ENCODE measurements at regions not wholly inside any gene's neighbourhood (a gene's known extent, or its start where the extent isn't known, plus 50 kb on each side); places are given as distances from the start of the nearest gene placed in this dataset.

DNA sequence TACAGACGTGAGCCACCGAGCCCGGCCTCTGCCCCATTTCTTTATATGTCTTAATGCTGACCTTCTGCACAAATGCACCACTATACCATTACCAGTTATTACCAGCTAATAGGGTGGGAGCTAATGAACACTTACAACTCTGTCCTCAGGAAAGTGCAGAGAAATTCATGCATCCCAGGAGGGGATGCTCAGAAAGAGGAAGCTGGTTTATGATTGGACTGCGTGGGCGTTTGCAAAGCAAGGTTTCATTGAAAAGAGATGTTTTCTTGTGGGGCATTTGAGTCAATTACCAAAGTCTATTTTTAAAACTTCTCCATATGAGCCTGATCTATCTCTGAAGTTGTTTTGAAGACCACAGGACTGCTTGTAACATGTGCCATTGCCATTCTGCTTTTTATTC, 417.7 kb upstream of the CELF2 start:
- no peak for DNase-seq

DNA sequence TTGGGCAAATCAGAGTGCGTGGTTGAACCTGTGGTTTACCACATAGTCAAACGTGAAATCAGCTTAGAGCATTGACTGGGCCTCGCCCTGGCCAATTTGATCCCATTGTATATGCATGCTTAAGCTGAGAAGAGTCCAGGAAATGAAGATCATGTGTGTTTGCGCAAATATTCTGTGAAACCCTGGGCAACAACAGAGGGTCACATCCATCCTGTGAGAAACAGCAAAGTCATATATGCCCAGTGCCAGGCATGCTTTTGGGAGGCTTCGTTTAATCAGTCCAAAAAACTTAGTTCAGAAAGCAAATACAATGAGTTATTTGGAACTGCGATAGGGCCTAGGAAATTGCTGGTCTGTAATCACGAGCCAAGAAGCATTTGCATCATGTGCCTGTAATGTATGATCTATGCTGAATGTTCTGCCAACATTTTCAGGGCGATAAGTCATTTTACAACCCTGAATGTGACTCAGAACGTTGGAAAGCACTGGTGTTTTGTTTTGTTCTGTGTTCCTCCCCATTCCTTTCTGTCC, 412.1 kb upstream of the CELF2 start:
- no peak for DNase-seq

DNA sequence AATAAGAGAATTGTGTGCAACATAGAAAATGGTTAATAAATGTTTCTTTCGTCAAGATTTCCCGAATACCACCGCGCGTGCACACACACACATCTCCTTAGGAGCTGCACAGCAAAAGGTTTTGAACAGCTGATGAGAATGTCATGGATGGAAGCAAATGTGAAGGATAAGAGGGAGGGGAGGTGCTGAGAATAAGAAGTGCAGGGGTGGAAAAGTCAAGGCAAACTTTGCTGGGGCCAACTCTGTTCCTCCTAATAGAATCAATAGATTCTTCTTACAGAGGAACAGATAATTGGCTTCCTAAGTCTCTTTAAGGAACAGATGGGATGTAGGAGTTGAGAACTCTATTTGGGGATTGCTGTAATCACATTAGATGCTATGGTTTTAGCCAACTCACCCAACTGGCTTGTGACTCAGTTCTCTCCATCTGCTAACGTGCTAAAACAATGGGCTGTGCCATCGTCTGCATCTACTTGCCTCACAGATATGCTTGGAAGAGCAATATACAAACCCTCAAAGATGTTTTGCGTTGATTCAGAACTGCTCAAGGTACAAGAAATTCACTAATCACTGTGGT, 408.2 kb upstream of the CELF2 start:
- no peak for DNase-seq

DNA sequence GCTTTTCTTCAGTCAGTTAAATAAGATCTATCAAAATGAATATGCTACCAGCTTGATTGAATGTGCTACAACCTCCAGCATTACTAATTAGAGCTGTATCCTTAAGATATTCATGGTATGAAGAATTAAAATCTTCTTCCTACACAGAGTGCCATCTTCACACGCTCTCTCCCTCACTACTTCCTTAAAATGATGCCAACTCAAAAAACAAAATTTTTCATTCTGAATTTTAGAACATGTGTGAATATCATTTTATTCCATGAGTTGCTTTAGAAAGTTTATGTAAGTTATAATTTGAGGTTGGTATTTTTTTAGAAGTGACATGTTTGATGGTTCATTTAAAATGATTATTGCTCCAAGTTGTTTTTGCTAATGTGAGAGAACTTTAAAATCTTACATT, 407.5 kb upstream of the CELF2 start:
- no peak for DNase-seq

DNA sequence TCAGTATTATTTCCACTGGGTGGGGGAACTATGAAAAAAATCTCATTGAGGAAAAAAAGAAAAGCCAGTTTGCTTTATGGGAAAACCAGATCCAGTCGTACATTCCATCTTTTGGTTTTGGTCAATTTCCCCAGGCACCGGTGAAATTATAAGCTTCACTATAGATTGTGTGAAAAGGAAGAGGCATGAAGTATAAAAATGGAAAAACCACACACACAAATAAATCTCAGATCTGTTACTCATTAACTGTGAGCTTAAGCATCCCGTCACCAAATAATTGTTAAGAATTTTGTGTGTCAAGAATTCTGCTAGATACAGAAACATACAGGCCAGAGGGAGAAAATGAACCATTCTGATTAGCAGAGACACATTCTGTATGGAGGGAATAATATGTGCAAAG, 405.5 kb upstream of the CELF2 start:
- no peak for DNase-seq

GRCh38 chr10:10613656-10614244, 403.9 kb upstream of the CELF2 start:
- DNase-seq: no peak

DNA sequence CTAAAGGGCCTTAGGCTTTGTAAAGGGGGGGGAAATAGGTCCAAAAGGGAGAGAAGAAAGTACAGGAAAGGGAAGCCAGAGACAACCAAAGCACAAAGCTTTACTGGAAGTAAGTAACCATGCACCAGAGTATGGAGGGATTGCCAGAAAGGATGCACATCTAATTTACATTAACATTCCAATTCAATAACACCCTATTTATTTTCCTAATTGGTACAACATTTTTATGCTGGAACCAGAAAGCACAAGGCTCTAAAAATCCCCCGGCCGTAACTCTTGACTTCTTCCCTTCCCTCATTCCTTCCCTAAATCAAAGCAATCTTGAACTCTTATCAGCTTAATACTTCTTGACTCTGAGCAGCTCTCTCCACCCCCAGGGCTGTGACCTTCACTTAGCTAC, 400.0 kb upstream of the CELF2 start:
- DNase-seq: no peak

DNA sequence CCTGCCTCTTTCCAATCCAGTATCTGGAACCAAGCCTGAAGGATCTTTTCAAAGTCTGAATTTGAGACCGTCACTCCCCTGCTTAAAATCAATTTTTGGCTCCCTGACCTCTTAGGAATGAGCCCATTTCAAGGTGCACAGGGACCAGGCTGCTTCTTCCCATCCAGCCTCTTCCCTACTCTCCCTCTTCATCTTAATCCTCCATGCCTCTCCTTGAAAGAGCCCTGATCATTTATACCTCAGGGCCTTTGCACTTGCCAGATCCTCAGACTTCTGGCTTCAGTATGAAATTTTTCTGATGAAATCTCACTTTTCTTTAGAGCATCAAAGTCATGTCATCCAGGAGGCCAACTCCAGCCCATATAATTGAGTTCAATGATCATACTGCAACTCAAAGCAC, 399.5 kb upstream of the CELF2 start:
- no peak for DNase-seq

DNA sequence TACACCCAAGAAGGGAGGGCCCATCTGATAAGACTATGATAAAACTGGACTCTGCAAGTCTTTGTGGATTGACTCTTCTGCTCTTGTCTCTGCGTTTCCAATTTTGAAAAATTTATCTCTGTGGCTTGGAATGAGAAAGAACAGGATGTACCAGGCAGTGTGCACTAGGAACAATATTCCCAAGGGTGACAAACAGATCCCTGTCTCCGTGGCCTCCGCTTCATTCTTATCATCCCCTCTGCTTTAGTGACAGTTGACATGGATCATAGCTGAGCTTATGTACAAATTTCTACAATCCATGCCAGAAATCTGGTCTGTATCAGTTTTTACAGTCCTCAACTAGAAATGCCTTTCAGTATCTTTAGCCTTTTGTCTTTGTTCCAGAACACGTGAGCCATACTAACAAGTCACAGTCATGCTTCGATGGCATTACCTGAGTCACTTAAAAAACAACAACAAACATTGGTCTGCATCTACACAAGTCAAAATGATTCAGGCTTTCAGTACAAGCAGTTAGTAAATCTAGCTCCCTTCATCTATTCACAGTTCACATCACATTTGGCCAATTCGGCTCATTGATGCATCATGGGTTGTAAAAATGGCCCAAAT, 393.6 kb upstream of the CELF2 start:
- no peak for DNase-seq

DNA sequence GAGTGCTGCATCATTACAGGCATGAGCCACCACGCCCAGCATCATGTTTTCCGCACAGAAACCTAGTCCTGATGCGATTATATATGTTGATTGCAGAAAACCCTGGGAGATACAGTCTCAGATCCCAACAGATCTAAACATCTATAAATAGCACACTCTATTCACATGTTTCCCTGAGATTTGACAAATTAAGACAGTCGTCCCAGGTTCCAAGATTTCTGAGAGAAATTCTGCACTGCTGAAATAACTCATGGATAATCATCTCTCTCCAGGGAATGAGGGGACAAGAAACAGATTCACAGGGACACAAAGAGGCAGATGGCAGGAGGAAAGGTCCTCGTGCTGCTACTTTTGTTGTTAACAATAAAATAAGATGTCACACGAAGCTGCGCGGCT, 393.1 kb upstream of the CELF2 start:
- DNase-seq: no peak

DNA sequence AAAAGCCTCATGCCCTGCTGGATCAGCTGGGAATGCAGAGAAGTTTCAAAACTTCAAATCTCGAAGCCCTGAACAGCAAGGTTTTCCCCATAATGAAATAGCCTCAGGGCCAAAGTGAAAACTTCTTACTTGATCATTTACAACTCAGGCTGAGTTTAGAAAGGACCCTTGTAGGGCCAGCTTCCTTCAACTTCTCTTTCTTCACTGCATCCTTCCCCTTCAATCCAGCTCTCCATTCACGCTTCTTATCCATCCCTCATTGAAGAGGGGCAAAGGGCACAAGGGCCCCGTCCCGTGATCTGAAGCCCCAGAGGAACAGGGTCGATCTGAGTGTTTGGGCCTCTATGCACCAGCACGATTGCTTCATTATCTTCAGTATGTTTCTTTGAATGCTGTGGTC, 392.2 kb upstream of the CELF2 start:
- DNase-seq: no peak

- no peak for DNase-seq
Measured at GRCh38 chr10:10626734-10627133, 390.9 kb upstream of the CELF2 start.

DNA sequence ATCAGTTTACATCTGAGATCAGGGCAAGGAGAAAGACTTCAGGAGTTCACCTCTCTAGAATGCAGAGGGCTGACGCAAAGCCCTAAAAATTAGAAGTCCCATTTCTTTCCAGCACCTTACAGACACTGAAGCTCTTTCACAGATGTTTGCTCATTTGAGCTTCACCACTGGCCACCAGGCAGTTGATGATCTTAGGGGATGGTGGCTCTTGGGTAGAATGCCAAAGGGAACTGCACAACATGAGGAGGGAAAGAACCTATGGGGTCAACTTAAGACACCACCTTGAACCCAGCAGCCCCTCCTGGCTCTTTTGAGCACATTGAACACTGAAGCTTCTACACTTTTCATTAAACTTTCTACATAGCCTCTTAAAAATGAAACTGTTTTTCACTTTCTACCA, 390.3 kb upstream of the CELF2 start:
- no peak for DNase-seq

DNA sequence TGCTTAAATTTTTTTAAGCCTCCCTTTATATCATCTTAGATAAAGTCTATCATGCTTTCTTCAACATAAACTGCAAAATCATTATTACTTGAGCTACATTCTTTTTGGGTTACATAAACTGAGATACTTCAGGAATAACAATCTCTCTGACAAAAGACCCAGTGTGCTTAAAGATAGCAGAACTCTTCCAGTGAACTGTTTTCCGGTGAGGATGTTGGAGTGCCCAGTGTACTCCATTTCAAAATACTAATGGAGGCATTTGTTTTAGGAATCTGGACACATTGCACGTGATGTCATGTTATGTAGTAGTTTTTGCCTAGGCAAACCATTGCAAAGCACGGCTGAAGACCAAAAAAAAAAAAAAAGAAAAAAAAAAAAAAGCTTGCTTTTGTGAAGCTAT, 388.2 kb upstream of the CELF2 start:
- no peak for DNase-seq

GRCh38 chr10:10630281-10630680, 387.4 kb upstream of the CELF2 start:
- no peak for DNase-seq

DNA sequence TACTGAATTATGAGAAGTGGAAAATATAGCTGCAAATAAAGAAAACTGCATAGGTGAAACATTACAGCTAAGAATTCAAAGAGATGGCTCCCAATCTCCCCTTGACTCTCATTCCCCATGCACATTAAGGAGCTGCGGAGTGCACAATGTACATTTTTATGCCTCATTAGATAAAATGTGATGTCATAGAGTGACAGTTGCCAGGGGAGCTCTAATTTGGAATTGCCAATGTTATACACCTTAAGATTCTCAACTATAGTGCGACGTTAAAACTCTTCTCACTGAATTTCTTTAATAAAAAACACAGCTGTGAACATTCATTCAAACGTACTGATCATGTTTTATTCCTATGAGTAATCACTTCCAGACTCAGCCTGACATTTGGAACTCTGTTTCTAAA, 386.9 kb upstream of the CELF2 start:
- DNase-seq: no peak

GRCh38 chr10:10642189-10642588, 375.5 kb upstream of the CELF2 start:
- DNase-seq: no peak

GRCh38 chr10:10642751-10643150, 374.9 kb upstream of the CELF2 start:
- DNase-seq: no peak

DNA sequence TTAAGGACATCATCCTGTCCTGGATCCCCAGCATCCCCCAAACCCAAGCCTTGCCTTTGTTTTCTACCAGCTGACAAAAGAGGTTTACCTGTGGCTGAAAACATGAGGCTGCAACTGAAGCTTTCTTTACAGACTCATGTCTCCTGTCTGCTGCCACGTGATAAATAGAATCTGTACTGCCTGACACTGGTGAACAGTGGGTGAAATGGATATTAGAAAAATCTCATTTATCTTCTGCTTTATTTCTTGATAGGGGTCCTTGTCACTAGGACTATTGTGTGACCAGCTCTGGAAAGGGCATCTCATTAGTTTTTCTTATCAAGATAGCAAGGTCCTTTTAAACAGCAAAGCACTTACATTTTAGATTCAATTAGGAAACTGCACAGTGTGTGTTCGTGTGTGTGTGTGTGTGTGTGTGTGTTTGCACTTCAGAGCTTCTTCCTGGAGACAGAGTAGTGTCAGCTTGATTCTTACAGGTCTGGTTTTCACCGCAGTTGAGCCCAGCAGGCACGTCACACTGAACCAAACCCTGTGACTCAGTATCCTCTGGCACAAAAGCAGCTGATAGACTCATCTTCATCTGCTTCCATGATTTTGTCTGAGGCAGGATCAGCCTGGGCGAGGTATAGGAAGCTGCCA, 373.5 kb upstream of the CELF2 start:
- no peak for DNase-seq

DNA sequence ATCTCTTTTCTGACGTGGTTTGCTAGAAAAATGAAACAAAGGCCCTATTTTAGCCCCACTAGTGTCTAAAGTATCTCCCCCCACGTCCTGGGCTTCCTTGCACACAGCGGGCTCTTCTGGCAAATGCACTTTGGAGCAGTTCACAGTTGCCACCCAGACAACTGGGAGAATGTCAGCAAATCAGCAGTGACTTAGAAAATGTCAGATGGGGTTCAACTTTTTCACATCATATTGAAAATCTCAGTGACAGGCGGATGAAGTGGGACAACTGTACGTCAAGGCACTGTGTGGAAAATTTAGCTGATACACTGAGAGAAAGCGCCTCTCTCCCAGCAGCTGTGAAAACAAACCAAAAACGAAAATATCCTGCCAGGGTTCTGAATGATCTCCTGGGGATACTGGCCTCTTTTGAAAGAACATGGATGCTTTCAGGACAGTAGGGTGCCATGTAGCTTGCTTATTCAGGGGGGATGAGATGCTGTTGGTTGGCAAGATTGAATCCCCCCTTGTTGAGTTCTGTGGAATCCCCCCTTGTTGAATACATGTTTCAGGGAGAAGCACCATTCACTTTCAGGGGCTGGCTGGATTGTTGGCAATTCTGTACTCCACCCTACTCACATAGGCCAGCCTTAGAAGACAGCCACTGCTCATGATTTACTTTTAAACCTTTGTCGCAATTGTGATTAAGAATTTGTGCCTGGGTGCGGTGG, 372.8 kb upstream of the CELF2 start:
- no peak for DNase-seq

GRCh38 chr10:10647331-10647730, 370.3 kb upstream of the CELF2 start:
- DNase-seq: no peak

GRCh38 chr10:10657139-10657760, 360.4 kb upstream of the CELF2 start:
- no peak for DNase-seq

DNA sequence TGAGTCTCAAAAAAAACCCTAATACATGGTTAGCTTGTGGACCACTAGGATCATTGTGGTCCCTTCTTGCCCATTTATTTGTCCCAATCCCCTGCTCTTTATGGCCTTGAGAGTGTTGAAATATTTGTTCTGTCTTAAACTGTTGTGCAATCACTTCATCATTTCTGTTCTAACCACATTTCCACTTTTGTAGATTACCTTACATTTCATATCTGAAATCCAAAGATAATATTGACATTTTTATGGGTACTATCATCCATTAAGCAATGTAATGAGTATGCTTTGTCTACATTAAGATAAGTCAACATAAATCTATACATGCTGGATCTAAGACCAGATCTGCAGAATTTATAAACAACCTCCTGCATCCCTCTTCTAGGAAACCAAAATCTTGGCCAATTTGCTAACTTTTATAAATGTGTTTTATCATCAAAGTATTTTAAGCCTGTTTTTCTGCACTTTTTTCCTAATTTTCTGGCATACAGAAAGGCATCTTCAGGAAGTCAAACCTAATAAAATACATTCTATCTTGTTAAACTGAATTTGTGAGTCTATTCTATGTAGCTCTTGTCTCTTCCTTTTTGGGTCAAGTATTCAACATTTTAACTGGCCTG, 359.4 kb upstream of the CELF2 start:
- DNase-seq: no peak
